ENCODE measurements at regions not wholly inside any gene's neighbourhood (a gene's known extent, or its start where the extent isn't known, plus 50 kb on each side); places are given as distances from the start of the nearest gene placed in this dataset.

DNA sequence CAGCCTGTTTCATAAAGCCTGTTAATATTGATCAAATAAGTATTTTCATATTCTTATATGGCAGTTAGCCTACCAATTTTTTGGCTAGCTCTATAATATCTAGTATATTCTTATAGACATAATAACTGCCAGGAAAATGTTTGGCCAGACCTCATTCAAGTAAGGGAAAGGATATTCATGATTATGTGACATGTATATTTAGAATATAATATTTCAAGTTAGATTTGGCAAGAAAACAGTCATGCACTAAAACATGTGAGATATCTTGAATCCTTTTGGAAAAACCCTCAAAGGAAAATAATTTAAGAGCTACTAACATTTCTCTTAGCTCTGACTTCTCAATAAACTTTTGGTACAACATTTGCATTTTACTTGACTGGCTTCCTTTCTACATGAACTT, 694.1 kb downstream of the PLCL1 start:
- peaks cover 0 to 2% (median 0%) of the 10 kb centered on the region in 4 donors for H3K27me3 ChIP-seq (ENCODE audit: control insufficient read depth in 4 of 4, insufficient read depth in 4 of 4, low read length in 3 of 4)
- TF ChIP-seq HNF4A (conservative IDR thresholded peaks at IDR 0.05): no peak
- TF ChIP-seq, protein P1, sequence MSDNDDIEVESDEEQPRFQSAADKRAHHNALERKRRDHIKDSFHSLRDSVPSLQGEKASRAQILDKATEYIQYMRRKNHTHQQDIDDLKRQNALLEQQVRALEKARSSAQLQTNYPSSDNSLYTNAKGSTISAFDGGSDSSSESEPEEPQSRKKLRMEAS (IDR thresholded peaks at IDR 0.05): no peak
- TF ChIP-seq, protein P2, sequence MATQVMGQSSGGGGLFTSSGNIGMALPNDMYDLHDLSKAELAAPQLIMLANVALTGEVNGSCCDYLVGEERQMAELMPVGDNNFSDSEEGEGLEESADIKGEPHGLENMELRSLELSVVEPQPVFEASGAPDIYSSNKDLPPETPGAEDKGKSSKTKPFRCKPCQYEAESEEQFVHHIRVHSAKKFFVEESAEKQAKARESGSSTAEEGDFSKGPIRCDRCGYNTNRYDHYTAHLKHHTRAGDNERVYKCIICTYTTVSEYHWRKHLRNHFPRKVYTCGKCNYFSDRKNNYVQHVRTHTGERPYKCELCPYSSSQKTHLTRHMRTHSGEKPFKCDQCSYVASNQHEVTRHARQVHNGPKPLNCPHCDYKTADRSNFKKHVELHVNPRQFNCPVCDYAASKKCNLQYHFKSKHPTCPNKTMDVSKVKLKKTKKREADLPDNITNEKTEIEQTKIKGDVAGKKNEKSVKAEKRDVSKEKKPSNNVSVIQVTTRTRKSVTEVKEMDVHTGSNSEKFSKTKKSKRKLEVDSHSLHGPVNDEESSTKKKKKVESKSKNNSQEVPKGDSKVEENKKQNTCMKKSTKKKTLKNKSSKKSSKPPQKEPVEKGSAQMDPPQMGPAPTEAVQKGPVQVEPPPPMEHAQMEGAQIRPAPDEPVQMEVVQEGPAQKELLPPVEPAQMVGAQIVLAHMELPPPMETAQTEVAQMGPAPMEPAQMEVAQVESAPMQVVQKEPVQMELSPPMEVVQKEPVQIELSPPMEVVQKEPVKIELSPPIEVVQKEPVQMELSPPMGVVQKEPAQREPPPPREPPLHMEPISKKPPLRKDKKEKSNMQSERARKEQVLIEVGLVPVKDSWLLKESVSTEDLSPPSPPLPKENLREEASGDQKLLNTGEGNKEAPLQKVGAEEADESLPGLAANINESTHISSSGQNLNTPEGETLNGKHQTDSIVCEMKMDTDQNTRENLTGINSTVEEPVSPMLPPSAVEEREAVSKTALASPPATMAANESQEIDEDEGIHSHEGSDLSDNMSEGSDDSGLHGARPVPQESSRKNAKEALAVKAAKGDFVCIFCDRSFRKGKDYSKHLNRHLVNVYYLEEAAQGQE (IDR thresholded peaks at IDR 0.05): no peak
- TF ChIP-seq, protein P3, sequence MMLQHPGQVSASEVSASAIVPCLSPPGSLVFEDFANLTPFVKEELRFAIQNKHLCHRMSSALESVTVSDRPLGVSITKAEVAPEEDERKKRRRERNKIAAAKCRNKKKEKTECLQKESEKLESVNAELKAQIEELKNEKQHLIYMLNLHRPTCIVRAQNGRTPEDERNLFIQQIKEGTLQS (IDR thresholded peaks at IDR 0.05): no peak
- TF ChIP-seq, protein P4, sequence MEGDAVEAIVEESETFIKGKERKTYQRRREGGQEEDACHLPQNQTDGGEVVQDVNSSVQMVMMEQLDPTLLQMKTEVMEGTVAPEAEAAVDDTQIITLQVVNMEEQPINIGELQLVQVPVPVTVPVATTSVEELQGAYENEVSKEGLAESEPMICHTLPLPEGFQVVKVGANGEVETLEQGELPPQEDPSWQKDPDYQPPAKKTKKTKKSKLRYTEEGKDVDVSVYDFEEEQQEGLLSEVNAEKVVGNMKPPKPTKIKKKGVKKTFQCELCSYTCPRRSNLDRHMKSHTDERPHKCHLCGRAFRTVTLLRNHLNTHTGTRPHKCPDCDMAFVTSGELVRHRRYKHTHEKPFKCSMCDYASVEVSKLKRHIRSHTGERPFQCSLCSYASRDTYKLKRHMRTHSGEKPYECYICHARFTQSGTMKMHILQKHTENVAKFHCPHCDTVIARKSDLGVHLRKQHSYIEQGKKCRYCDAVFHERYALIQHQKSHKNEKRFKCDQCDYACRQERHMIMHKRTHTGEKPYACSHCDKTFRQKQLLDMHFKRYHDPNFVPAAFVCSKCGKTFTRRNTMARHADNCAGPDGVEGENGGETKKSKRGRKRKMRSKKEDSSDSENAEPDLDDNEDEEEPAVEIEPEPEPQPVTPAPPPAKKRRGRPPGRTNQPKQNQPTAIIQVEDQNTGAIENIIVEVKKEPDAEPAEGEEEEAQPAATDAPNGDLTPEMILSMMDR (IDR thresholded peaks at IDR 0.05; ENCODE audit: low read depth, low read length, missing input control): no peak
- no peak for TF ChIP-seq JUND (IDR thresholded peaks at IDR 0.05)
- TF ChIP-seq RXRA (IDR thresholded peaks at IDR 0.05): no peak
- no peak for TF ChIP-seq HNF4G (IDR thresholded peaks at IDR 0.05)
- no peak for TF ChIP-seq NR2F2 (IDR thresholded peaks at IDR 0.05)
- TF ChIP-seq GABPA (IDR thresholded peaks at IDR 0.05 in 1 of 2, conservative IDR thresholded peaks at IDR 0.05 in 1 of 2): no peak
- no peak for TF ChIP-seq TAF1 (conservative IDR thresholded peaks at IDR 0.05)
- no peaks in the 10 kb centered on the region for H3K36me3 ChIP-seq (ENCODE audit: control insufficient read depth in 4 of 4, insufficient read depth in 3 of 4, low read depth in 1 of 4, low read length in 3 of 4)
- no peaks in the 10 kb centered on the region for H3K9me3 ChIP-seq (ENCODE audit: control insufficient read depth in 4 of 4, low read length in 3 of 4)
- peaks cover 0 to 1% (median 0%) of the 10 kb centered on the region in 4 donors for H3K4me1 ChIP-seq (ENCODE audit: control insufficient read depth in 4 of 4, insufficient read depth in 4 of 4, low read length in 3 of 4)
- no peak for DNase-seq (ENCODE audit: low spot score)
- no peak overlapping the region for H3K9ac ChIP-seq (ENCODE audit: low read depth in 1 of 2, low read length in 2 of 2)
- H3K4me3 ChIP-seq (ENCODE audit: low read depth in 1 of 3, low read length in 3 of 3): no peak overlapping the region
- H3K27ac ChIP-seq (ENCODE audit: low read depth in 1 of 2, low read length in 2 of 2): no peak overlapping the region

DNA sequence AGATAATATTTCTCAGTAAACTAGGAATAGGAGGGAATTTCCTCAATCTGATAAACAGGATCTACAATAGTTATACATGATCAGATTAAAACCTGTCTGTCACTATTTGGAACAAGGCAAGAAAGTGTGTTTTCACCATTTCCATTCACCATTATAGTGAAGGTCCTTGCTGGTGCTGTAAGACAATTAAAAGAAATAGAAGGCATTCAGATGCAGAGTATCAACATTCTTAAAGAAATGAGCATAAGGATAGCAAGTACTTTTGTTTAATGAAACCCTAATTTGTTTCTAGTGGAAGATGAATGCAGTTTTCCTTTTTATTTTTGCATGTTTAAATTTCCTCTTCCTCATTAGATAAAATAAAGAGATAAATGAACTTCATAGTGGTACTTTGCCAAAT, 693.7 kb downstream of the PLCL1 start:
- DNase-seq (ENCODE audit: low spot score): no peak
- Histone ChIP-seq H3K36me3 (ENCODE audit: control insufficient read depth in 4 of 4, insufficient read depth in 3 of 4, low read depth in 1 of 4, low read length in 3 of 4) (no peaks in the 10 kb centered on the region), H3K9me3 (ENCODE audit: control insufficient read depth in 4 of 4, low read length in 3 of 4) (no peaks in the 10 kb centered on the region), H3K4me3 (ENCODE audit: low read depth in 1 of 3, low read length in 3 of 3) (no peak overlapping the region), H3K27me3 (ENCODE audit: control insufficient read depth in 4 of 4, insufficient read depth in 4 of 4, low read length in 3 of 4) (peaks cover 0 to 2% (median 0%) of the 10 kb centered on the region in 4 donors), H3K27ac (ENCODE audit: low read depth in 1 of 2, low read length in 2 of 2) (no peak overlapping the region), H3K4me1 (ENCODE audit: control insufficient read depth in 4 of 4, insufficient read depth in 4 of 4, low read length in 3 of 4) (peaks cover 0 to 1% (median 0%) of the 10 kb centered on the region in 4 donors), H3K9ac (ENCODE audit: low read depth in 1 of 2, low read length in 2 of 2) (no peak overlapping the region)
- TF ChIP-seq YY1 (IDR thresholded peaks at IDR 0.05): no peak
- TF ChIP-seq HNF4G (IDR thresholded peaks at IDR 0.05): no peak
- TF ChIP-seq, protein P5, sequence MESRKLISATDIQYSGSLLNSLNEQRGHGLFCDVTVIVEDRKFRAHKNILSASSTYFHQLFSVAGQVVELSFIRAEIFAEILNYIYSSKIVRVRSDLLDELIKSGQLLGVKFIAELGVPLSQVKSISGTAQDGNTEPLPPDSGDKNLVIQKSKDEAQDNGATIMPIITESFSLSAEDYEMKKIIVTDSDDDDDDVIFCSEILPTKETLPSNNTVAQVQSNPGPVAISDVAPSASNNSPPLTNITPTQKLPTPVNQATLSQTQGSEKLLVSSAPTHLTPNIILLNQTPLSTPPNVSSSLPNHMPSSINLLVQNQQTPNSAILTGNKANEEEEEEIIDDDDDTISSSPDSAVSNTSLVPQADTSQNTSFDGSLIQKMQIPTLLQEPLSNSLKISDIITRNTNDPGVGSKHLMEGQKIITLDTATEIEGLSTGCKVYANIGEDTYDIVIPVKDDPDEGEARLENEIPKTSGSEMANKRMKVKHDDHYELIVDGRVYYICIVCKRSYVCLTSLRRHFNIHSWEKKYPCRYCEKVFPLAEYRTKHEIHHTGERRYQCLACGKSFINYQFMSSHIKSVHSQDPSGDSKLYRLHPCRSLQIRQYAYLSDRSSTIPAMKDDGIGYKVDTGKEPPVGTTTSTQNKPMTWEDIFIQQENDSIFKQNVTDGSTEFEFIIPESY (IDR thresholded peaks at IDR 0.05): no peak
- TF ChIP-seq, protein P4 (IDR thresholded peaks at IDR 0.05; ENCODE audit: low read depth, low read length, missing input control): no peak
- TF ChIP-seq FOXA1 (IDR thresholded peaks at IDR 0.05): no peak
- TF ChIP-seq, protein P2 (IDR thresholded peaks at IDR 0.05): no peak
- TF ChIP-seq NR2F2 (IDR thresholded peaks at IDR 0.05): no peak
- no peak for TF ChIP-seq GABPA (IDR thresholded peaks at IDR 0.05 in 1 of 2, conservative IDR thresholded peaks at IDR 0.05 in 1 of 2)
- TF ChIP-seq RXRA (IDR thresholded peaks at IDR 0.05): no peak
- no peak for TF ChIP-seq TAF1 (conservative IDR thresholded peaks at IDR 0.05)
- no peak for TF ChIP-seq EGR1 (IDR thresholded peaks at IDR 0.05; ENCODE audit: low read depth in 2 of 2)
- TF ChIP-seq, protein P1 (IDR thresholded peaks at IDR 0.05): no peak
- TF ChIP-seq, protein P3 (IDR thresholded peaks at IDR 0.05): no peak
- TF ChIP-seq FOXA2 (IDR thresholded peaks at IDR 0.05): no peak
- TF ChIP-seq SP1 (IDR thresholded peaks at IDR 0.05): no peak
- no peak for TF ChIP-seq JUND (IDR thresholded peaks at IDR 0.05)

Data from liver (tissue), 7 donors.